CD8-positive, alpha-beta memory T cell (primary cell): ENCODE measurements at regions not wholly inside any gene's neighbourhood (a gene's known extent, or its start where the extent isn't known, plus 50 kb on each side); places are given as distances from the start of the nearest gene placed in this dataset.

Source experiments
- CTCF ChIA-PET: fragments of 350-600 bp; sonication (Branson Sonifier 250); formaldehyde crosslinking; loops from one replicate; lab custom pipeline; 2021; ENCODE audit warnings: antibody characterized with exemption; lab: Charles Lee
- POLR2A ChIA-PET: fragments of 350-600 bp; sonication (Branson Sonifier 250); formaldehyde crosslinking; loops from one replicate; lab custom pipeline; 2021; ENCODE audit warnings: antibody characterized with exemption; lab: Charles Lee
- DNase-seq, 5 donors: peaks; one replicate each; pipeline versions ENCODE4 v3.0.0 to v3.0.0-alpha.2; 2020 to 2022; ENCODE audit warnings: mixed read lengths in 1 of 5
- H3K27ac ChIP-seq: one replicate; pipeline ENCODE4 v1.7.0; 2013; ENCODE audit warnings: low read depth, mild to moderate bottlenecking, low read length, moderate library complexity
- H3K27me3 ChIP-seq: 2 replicates; pipeline ENCODE4 v1.7.0; 2013; ENCODE audit warnings: low read length, mild to moderate bottlenecking; ENCODE audit not compliant: insufficient read depth, poor library complexity, severe bottlenecking
- H3K36me3 ChIP-seq: 2 replicates; pipeline ENCODE4 v1.7.0; 2013; ENCODE audit warnings: mild to moderate bottlenecking, low read length, moderate library complexity; ENCODE audit not compliant: insufficient read depth
- H3K4me1 ChIP-seq: 2 replicates; pipeline ENCODE4 v1.7.0; 2013; ENCODE audit warnings: mild to moderate bottlenecking, low read length, moderate library complexity; ENCODE audit not compliant: insufficient read depth
- H3K4me3 ChIP-seq: 2 replicates; pipeline ENCODE4 v1.7.0; 2013; ENCODE audit warnings: mild to moderate bottlenecking, low read length
- H3K9me3 ChIP-seq: 2 replicates; pipeline ENCODE4 v1.7.0; 2013; ENCODE audit warnings: mild to moderate bottlenecking, low read length
- H3K27ac Mint-ChIP-seq, 8 donors: one replicate each; pipeline ENCODE4 v1.8.0; 2020 to 2021; ENCODE audit warnings: mixed read lengths in 8 of 8, mild to moderate bottlenecking in 6 of 8, inconsistent platforms in 3 of 8, moderate library complexity in 3 of 8
- H3K27me3 Mint-ChIP-seq, 2 donors: one replicate each; pipeline ENCODE4 v1.8.0; 2020 to 2021; ENCODE audit warnings: mixed read lengths in 2 of 2, mild to moderate bottlenecking in 1 of 2, moderate library complexity in 1 of 2
- H3K36me3 Mint-ChIP-seq, 3 donors: one replicate each; pipeline ENCODE4 v1.8.0; 2020 to 2021; ENCODE audit warnings: mixed read lengths in 3 of 3, inconsistent platforms in 1 of 3, mild to moderate bottlenecking in 1 of 3
- H3K4me1 Mint-ChIP-seq, 3 donors: one replicate each; pipeline ENCODE4 v1.8.0; 2020 to 2021; ENCODE audit warnings: mixed read lengths in 3 of 3, inconsistent platforms in 1 of 3, mild to moderate bottlenecking in 1 of 3
- H3K4me3 Mint-ChIP-seq, 7 donors: one replicate each; pipeline ENCODE4 v1.8.0; 2020 to 2021; ENCODE audit warnings: mixed read lengths in 7 of 7, mild to moderate bottlenecking in 6 of 7, moderate library complexity in 4 of 7, inconsistent platforms in 2 of 7
- H3K9me3 Mint-ChIP-seq, 5 donors: one replicate each; pipeline ENCODE4 v1.8.0; 2020 to 2022; ENCODE audit warnings: mixed read lengths in 5 of 5, mild to moderate bottlenecking in 3 of 5, moderate library complexity in 2 of 5, inconsistent platforms in 1 of 5

- H3K27ac ChIP-seq, result no peak overlapping the region
- peaks cover 2 to 5% (median 5%) of the 10 kb centered on the region in 5 donors for H3K9me3 Mint-ChIP-seq
- no peak overlapping the region for H3K4me3 ChIP-seq
- no peaks in the 10 kb centered on the region for H3K27me3 ChIP-seq
- H3K9me3 ChIP-seq, result no peaks in the 10 kb centered on the region
- H3K4me1 Mint-ChIP-seq, result no peaks in the 10 kb centered on the region
- H3K36me3 ChIP-seq, result no peaks in the 10 kb centered on the region
- ChIA-PET CTCF (no interaction called here), POLR2A (no interaction called here)
- H3K4me3 Mint-ChIP-seq, result no peak overlapping the region
- no peak for DNase-seq
- H3K27me3 Mint-ChIP-seq, result peaks cover 3 to 6% of the 10 kb centered on the region in 2 donors
- H3K36me3 Mint-ChIP-seq, result no peaks in the 10 kb centered on the region
- no peaks in the 10 kb centered on the region for H3K4me1 ChIP-seq
- H3K27ac Mint-ChIP-seq, result no peak overlapping the region
Measured at GRCh38 chr6:106754215-106754614, 124.8 kb downstream of the QRSL1 start.

GRCh38 chr6:106752641-106753040 is 123.3 kb downstream of the QRSL1 start:
- Mint-ChIP-seq H3K27ac (no peak overlapping the region), H3K27me3 (peaks cover 9 to 11% of the 10 kb centered on the region in 2 donors), H3K4me1 (no peaks in the 10 kb centered on the region), H3K36me3 (peaks cover 0 to 1% (median 0%) of the 10 kb centered on the region in 3 donors), H3K9me3 (peaks cover 0 to 2% (median 0%) of the 10 kb centered on the region in 5 donors), H3K4me3 (no peak overlapping the region)
- Histone ChIP-seq H3K9me3 (no peaks in the 10 kb centered on the region), H3K4me3 (no peak overlapping the region), H3K27me3 (no peaks in the 10 kb centered on the region), H3K36me3 (no peaks in the 10 kb centered on the region), H3K4me1 (no peaks in the 10 kb centered on the region), H3K27ac (no peak overlapping the region)
- ChIA-PET CTCF (no interaction called here), POLR2A (no interaction called here)
- DNase-seq, result no peak

- no peak overlapping the region for H3K27ac ChIP-seq
- no peak for DNase-seq
- H3K4me1 ChIP-seq, result no peaks in the 10 kb centered on the region
- Mint-ChIP-seq H3K36me3 (peaks cover 0 to 1% (median 0%) of the 10 kb centered on the region in 3 donors), H3K27me3 (peaks cover 10 to 12% of the 10 kb centered on the region in 2 donors), H3K4me3 (no peak overlapping the region), H3K4me1 (no peaks in the 10 kb centered on the region), H3K9me3 (peaks cover 0 to 2% (median 0%) of the 10 kb centered on the region in 5 donors), H3K27ac (no peak overlapping the region)
- H3K36me3 ChIP-seq, result no peaks in the 10 kb centered on the region
- H3K27me3 ChIP-seq, result no peaks in the 10 kb centered on the region
- ChIA-PET POLR2A (no interaction called here), CTCF (no interaction called here)
- no peaks in the 10 kb centered on the region for H3K9me3 ChIP-seq
- H3K4me3 ChIP-seq, result no peak overlapping the region
Measured at GRCh38 chr6:106751501-106752252, 122.3 kb downstream of the QRSL1 start.

- H3K4me3 Mint-ChIP-seq, result no peak overlapping the region
- CTCF ChIA-PET, result no interaction called here
- Histone ChIP-seq H3K27me3 (no peaks in the 10 kb centered on the region), H3K36me3 (no peaks in the 10 kb centered on the region), H3K27ac (no peak overlapping the region), H3K9me3 (no peaks in the 10 kb centered on the region), H3K4me3 (no peak overlapping the region), H3K4me1 (no peaks in the 10 kb centered on the region)
- no peak for DNase-seq
- no peak overlapping the region for H3K27ac Mint-ChIP-seq
- H3K9me3 Mint-ChIP-seq, result peaks cover 0 to 2% (median 0%) of the 10 kb centered on the region in 5 donors
- peaks cover 0 to 1% (median 0%) of the 10 kb centered on the region in 3 donors for H3K36me3 Mint-ChIP-seq
- H3K27me3 Mint-ChIP-seq, result peaks cover 10 to 17% of the 10 kb centered on the region in 2 donors
- POLR2A ChIA-PET, result no interaction called here
- H3K4me1 Mint-ChIP-seq, result no peaks in the 10 kb centered on the region
Measured at GRCh38 chr6:106750946-106751345, 121.6 kb downstream of the QRSL1 start.

- H3K27ac Mint-ChIP-seq, result peak overlapping the region in 1 of 8 donors; percentile 59
- H3K36me3 ChIP-seq, result no peaks in the 10 kb centered on the region
- H3K9me3 Mint-ChIP-seq, result peaks cover 0 to 2% (median 0%) of the 10 kb centered on the region in 5 donors
- H3K36me3 Mint-ChIP-seq, result peaks cover 0 to 1% (median 0%) of the 10 kb centered on the region in 3 donors
- no peak overlapping the region for H3K4me3 Mint-ChIP-seq
- no peaks in the 10 kb centered on the region for H3K4me1 Mint-ChIP-seq
- POLR2A ChIA-PET, result no interaction called here
- H3K27me3 ChIP-seq, result peaks cover 2% of the 10 kb centered on the region
- peaks cover 12 to 23% of the 10 kb centered on the region in 2 donors for H3K27me3 Mint-ChIP-seq
- H3K27ac ChIP-seq, result no peak overlapping the region
- CTCF ChIA-PET, result no interaction called here
- no peak for DNase-seq
- no peaks in the 10 kb centered on the region for H3K9me3 ChIP-seq
- H3K4me3 ChIP-seq, result no peak overlapping the region
- H3K4me1 ChIP-seq, result no peaks in the 10 kb centered on the region
Measured at GRCh38 chr6:106750142-106750918, 121.0 kb downstream of the QRSL1 start.

- H3K27ac Mint-ChIP-seq, result no peak overlapping the region
- Histone ChIP-seq H3K36me3 (no peaks in the 10 kb centered on the region), H3K27ac (no peak overlapping the region), H3K4me3 (no peak overlapping the region), H3K9me3 (no peaks in the 10 kb centered on the region), H3K4me1 (no peaks in the 10 kb centered on the region), H3K27me3 (peaks cover 3% of the 10 kb centered on the region)
- no peak overlapping the region for H3K4me3 Mint-ChIP-seq
- POLR2A ChIA-PET, result no interaction called here
- DNase-seq, result no peak
- H3K36me3 Mint-ChIP-seq, result peaks cover 0 to 1% (median 0%) of the 10 kb centered on the region in 3 donors
- H3K27me3 Mint-ChIP-seq, result peaks cover 10 to 25% of the 10 kb centered on the region in 2 donors
- H3K4me1 Mint-ChIP-seq, result no peaks in the 10 kb centered on the region
- CTCF ChIA-PET, result no interaction called here
- peaks cover 0 to 2% (median 0%) of the 10 kb centered on the region in 5 donors for H3K9me3 Mint-ChIP-seq
Measured at GRCh38 chr6:106749609-106750008, 120.2 kb downstream of the QRSL1 start.

GRCh38 chr6:106748547-106749207 is 119.3 kb downstream of the QRSL1 start:
- POLR2A ChIA-PET, result no interaction called here
- H3K27ac ChIP-seq, result no peak overlapping the region
- peaks cover 3% of the 10 kb centered on the region for H3K27me3 ChIP-seq
- H3K4me1 Mint-ChIP-seq, result no peaks in the 10 kb centered on the region
- peaks cover 0 to 2% (median 0%) of the 10 kb centered on the region in 5 donors for H3K9me3 Mint-ChIP-seq
- no peak for DNase-seq
- peaks cover 16 to 31% of the 10 kb centered on the region in 2 donors for H3K27me3 Mint-ChIP-seq
- H3K9me3 ChIP-seq, result no peaks in the 10 kb centered on the region
- no peak overlapping the region for H3K4me3 Mint-ChIP-seq
- no peaks in the 10 kb centered on the region for H3K36me3 ChIP-seq
- no peaks in the 10 kb centered on the region for H3K4me1 ChIP-seq
- H3K36me3 Mint-ChIP-seq, result peaks cover 0 to 1% (median 0%) of the 10 kb centered on the region in 3 donors
- H3K27ac Mint-ChIP-seq, result peak overlapping the region in 1 of 8 donors; percentile 39
- CTCF ChIA-PET, result no interaction called here
- H3K4me3 ChIP-seq, result no peak overlapping the region

GRCh38 chr6:106747139-106747538 is 117.8 kb downstream of the QRSL1 start:
- no peak overlapping the region for H3K4me3 Mint-ChIP-seq
- H3K27me3 Mint-ChIP-seq, result peaks cover 22 to 35% of the 10 kb centered on the region in 2 donors
- peaks cover 3% of the 10 kb centered on the region for H3K27me3 ChIP-seq
- no peak overlapping the region for H3K27ac ChIP-seq
- no peaks in the 10 kb centered on the region for H3K36me3 ChIP-seq
- no peak for DNase-seq
- peaks cover 0 to 2% (median 0%) of the 10 kb centered on the region in 5 donors for H3K9me3 Mint-ChIP-seq
- no peaks in the 10 kb centered on the region for H3K4me1 ChIP-seq
- H3K9me3 ChIP-seq, result no peaks in the 10 kb centered on the region
- no peak overlapping the region for H3K27ac Mint-ChIP-seq
- ChIA-PET CTCF (no interaction called here), POLR2A (no interaction called here)
- H3K36me3 Mint-ChIP-seq, result peaks cover 0 to 1% (median 0%) of the 10 kb centered on the region in 3 donors
- no peaks in the 10 kb centered on the region for H3K4me1 Mint-ChIP-seq
- H3K4me3 ChIP-seq, result no peak overlapping the region
